Activated CD4-positive, CD25-positive, alpha-beta regulatory T cell (primary cell): ENCODE measurements at regions not wholly inside any gene's neighbourhood (a gene's known extent, or its start where the extent isn't known, plus 50 kb on each side); places are given as distances from the start of the nearest gene placed in this dataset.

Experiments used
- DNase-seq, 4 experiments: peaks; one replicate each; lab custom pipeline; 2025; lab: John Stamatoyannopoulos, UW

- no peak for DNase-seq
Observed at GRCh38 chr7:21029006-21029405, 242.3 kb upstream of the SP8 start.

GRCh38 chr7:21030237-21030871 lies 243.7 kb upstream of the SP8 start:
- no peak for DNase-seq

GRCh38 chr7:21041252-21041651 lies 254.6 kb upstream of the SP8 start:
- DNase-seq, result no peak

- DNase-seq, result no peak
Observed at GRCh38 chr7:21041666-21042065, 255.0 kb upstream of the SP8 start.

GRCh38 chr7:21044384-21044783 lies 257.7 kb upstream of the SP8 start:
- no peak for DNase-seq

- no peak for DNase-seq
Observed at GRCh38 chr7:21044913-21045568, 258.4 kb upstream of the SP8 start.

GRCh38 chr7:21051865-21052264 lies 265.2 kb upstream of the SP8 start:
- DNase-seq, result no peak

GRCh38 chr7:21054427-21055112 lies 267.9 kb upstream of the SP8 start:
- no peak for DNase-seq

GRCh38 chr7:21059069-21059468 lies 272.4 kb upstream of the SP8 start:
- no peak for DNase-seq

- DNase-seq, result no peak
Observed at GRCh38 chr7:21063106-21063505, 276.4 kb upstream of the SP8 start.

GRCh38 chr7:21064698-21065648 lies 278.3 kb upstream of the SP8 start:
- no peak for DNase-seq

- no peak for DNase-seq
Observed at GRCh38 chr7:21066221-21066620, 279.5 kb upstream of the SP8 start.

- no peak for DNase-seq
Observed at GRCh38 chr7:21067216-21067615, 280.5 kb upstream of the SP8 start.

- no peak for DNase-seq
Observed at GRCh38 chr7:21070571-21071090, 283.9 kb upstream of the SP8 start.

- DNase-seq, result no peak
Observed at GRCh38 chr7:21071561-21072501, 285.1 kb upstream of the SP8 start.

- no peak for DNase-seq
Observed at GRCh38 chr7:21076054-21076453, 289.4 kb upstream of the SP8 start.

- DNase-seq, result no peak
Observed at GRCh38 chr7:21076574-21076973, 289.9 kb upstream of the SP8 start.

GRCh38 chr7:21077602-21078001 lies 290.9 kb upstream of the SP8 start:
- DNase-seq, result no peak

- no peak for DNase-seq
Observed at GRCh38 chr7:21084286-21084685, 297.6 kb upstream of the SP8 start.

- no peak for DNase-seq
Observed at GRCh38 chr7:21086688-21087087, 300.0 kb upstream of the SP8 start.

- DNase-seq, result no peak
Observed at GRCh38 chr7:21089653-21090052, 303.0 kb upstream of the SP8 start.
